ENCODE measurements at regions not wholly inside any gene's neighbourhood (a gene's known extent, or its start where the extent isn't known, plus 50 kb on each side); places are given as distances from the start of the nearest gene placed in this dataset.

DNA sequence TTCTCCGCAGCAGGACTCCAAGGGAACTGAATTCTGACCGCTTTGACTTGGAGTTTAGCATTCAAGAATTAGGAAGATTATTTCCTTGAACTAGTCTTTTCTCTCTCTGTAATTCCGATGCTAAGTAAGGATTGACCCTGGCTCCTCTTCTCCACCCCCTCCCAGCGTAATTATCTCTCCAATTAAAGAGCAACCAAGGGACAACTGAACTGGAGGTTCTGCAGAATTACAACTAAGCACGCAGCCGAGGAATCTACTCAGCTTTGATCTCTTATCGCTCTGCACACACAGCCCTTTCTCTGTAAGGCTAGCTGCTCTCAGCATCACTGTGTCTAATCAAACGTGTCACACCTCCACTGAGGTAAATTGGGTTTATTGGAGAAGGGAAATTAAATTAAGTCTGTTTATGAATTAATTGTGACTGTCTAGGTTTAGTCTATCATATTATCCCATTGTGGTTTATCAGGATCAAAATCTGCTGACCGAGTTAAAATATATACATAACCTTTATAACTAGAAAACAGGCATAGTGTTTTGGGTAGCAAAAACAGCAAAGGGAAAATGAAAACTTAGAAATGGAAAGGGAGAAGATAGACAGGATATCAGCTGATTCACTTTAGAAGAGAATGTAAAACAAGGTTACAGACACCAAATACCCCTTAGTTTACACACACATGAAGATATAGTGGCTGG, 241.3 kb upstream of the LARGE1 start:
- Histone ChIP-seq H3K4me3 (no peak overlapping the region), H3K27ac (no peak overlapping the region), H3K36me3 (no peaks in the 10 kb centered on the region), H3K4me1 (ENCODE audit: low read depth) (no peaks in the 10 kb centered on the region), H3K27me3 (peaks cover 20% of the 10 kb centered on the region), H3K9me3 (ENCODE audit: low read depth) (no peaks in the 10 kb centered on the region)
- no peak for DNase-seq (ENCODE audit: low read depth in 1 of 2, low spot score in 1 of 2)
- TF ChIP-seq, protein P1, sequence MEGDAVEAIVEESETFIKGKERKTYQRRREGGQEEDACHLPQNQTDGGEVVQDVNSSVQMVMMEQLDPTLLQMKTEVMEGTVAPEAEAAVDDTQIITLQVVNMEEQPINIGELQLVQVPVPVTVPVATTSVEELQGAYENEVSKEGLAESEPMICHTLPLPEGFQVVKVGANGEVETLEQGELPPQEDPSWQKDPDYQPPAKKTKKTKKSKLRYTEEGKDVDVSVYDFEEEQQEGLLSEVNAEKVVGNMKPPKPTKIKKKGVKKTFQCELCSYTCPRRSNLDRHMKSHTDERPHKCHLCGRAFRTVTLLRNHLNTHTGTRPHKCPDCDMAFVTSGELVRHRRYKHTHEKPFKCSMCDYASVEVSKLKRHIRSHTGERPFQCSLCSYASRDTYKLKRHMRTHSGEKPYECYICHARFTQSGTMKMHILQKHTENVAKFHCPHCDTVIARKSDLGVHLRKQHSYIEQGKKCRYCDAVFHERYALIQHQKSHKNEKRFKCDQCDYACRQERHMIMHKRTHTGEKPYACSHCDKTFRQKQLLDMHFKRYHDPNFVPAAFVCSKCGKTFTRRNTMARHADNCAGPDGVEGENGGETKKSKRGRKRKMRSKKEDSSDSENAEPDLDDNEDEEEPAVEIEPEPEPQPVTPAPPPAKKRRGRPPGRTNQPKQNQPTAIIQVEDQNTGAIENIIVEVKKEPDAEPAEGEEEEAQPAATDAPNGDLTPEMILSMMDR (IDR thresholded peaks at IDR 0.05; ENCODE audit: low read depth, low read length): no peak

DNA sequence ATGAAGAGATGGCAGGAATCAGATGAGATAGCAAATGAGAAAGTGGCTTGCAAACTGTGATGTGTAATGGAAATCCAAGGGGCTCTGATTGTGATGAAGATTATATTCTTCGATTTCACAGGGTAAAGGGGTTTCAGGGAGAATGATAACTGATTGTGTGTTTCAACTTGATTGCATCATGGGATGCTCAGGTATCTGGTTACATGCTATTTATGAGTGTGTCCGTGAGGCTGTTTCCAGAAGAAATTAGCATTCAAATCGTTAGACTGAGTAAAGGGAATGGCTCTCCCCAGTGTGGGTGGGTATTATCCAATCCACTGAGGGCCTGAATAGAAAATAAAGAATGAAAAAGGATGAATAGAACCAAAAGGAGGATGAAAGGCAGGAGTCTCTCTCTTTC, 278.7 kb upstream of the LARGE1 start:
- Histone ChIP-seq H3K9me3 (ENCODE audit: low read depth) (no peaks in the 10 kb centered on the region), H3K4me1 (ENCODE audit: low read depth) (no peaks in the 10 kb centered on the region), H3K36me3 (no peaks in the 10 kb centered on the region), H3K4me3 (no peak overlapping the region), H3K27me3 (no peaks in the 10 kb centered on the region), H3K27ac (no peak overlapping the region)
- TF ChIP-seq, protein P1 (IDR thresholded peaks at IDR 0.05; ENCODE audit: low read depth, low read length): no peak
- no peak for DNase-seq (ENCODE audit: low read depth in 1 of 2, low spot score in 1 of 2)

DNA sequence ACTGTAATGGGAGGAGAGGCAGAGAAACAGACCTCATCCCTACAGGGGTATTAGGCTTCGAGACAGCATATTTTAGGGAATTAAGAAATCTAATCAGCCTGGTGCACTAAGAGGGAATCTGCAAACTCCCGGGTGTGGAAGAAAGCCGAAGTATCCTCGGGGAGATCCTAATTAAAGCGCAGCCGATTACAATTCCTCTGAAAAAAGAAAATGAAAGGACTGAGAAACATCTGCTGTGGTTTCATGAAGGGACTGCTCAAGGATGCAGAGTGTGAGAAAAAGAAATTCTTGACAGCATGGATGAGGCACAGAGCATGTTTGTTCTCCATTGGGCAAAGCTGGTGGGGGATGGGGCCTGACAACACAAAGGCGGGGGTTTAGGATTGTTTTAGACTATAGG, 290.0 kb upstream of the LARGE1 start:
- no peak overlapping the region for H3K27ac ChIP-seq
- H3K27me3 ChIP-seq: no peaks in the 10 kb centered on the region
- H3K36me3 ChIP-seq: no peaks in the 10 kb centered on the region
- TF ChIP-seq, protein P1 (IDR thresholded peaks at IDR 0.05; ENCODE audit: low read depth, low read length): no peak
- no peaks in the 10 kb centered on the region for H3K9me3 ChIP-seq (ENCODE audit: low read depth)
- DNase-seq (ENCODE audit: low read depth in 1 of 2, low spot score in 1 of 2): no peak
- H3K4me3 ChIP-seq: no peak overlapping the region
- H3K4me1 ChIP-seq (ENCODE audit: low read depth): no peaks in the 10 kb centered on the region

DNA sequence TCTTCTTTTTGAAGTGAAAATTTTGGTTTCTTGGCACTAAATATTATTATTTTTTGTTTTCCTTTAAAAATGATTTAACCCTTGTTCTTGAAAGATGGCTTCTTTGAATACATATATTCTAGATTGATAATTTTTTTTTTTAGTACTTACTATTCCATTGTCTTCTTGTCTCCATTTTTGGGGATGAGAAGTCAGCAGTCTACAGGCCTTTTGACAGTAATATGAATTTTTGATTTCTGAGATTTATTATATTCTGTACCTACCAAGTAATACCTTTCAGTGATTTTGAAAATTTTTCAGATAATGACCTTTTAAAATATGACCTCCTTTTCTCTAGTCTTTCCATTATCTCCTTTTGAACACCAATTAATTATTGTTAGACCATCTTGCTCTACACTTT, 294.1 kb upstream of the LARGE1 start:
- TF ChIP-seq, protein P1 (IDR thresholded peaks at IDR 0.05; ENCODE audit: low read depth, low read length): no peak
- Histone ChIP-seq H3K4me1 (ENCODE audit: low read depth) (no peaks in the 10 kb centered on the region), H3K9me3 (ENCODE audit: low read depth) (no peaks in the 10 kb centered on the region), H3K4me3 (no peak overlapping the region), H3K27ac (no peak overlapping the region), H3K36me3 (no peaks in the 10 kb centered on the region), H3K27me3 (no peaks in the 10 kb centered on the region)
- DNase-seq (ENCODE audit: low read depth in 1 of 2, low spot score in 1 of 2): no peak

DNA sequence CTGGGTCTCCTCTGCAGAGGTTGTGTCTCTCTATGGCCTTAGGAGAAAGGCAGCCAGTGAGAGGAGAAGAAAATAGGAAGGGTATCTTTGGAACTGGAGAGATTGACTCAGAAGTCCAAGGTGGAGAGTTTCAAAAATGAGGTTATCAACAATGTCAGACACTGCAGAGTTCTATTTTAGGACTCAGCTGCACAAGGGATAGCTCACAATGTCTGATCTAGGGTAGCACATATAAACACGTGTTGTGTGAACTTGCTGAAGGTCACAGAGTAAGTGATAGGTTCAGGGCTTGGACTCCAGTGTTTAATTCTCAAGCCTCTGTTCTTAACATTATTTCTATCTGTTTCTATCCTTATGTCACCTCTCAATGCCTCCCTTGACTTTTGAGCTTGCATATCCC, 305.0 kb upstream of the LARGE1 start:
- no peaks in the 10 kb centered on the region for H3K9me3 ChIP-seq (ENCODE audit: low read depth)
- peaks cover 25% of the 10 kb centered on the region for H3K4me1 ChIP-seq (ENCODE audit: low read depth)
- H3K4me3 ChIP-seq: no peak overlapping the region
- TF ChIP-seq, protein P1 (IDR thresholded peaks at IDR 0.05; ENCODE audit: low read depth, low read length): no peak
- peak in 1 of 2 donors; percentile 22 for DNase-seq (ENCODE audit: low read depth in 1 of 2, low spot score in 1 of 2)
- H3K27me3 ChIP-seq: no peaks in the 10 kb centered on the region
- H3K27ac ChIP-seq: peak overlapping the region; percentile 78
- no peaks in the 10 kb centered on the region for H3K36me3 ChIP-seq
